NOMO-1 treated with dmso at 0.1 percent for 144 hours (cell line): ENCODE measurements at regions not wholly inside any gene's neighbourhood (a gene's known extent, or its start where the extent isn't known, plus 50 kb on each side); places are given as distances from the start of the nearest gene placed in this dataset.

Experiments
- DNase-seq: peaks from one replicate; lab custom pipeline; 2025; ENCODE audit not compliant: unreplicated experiment; lab: John Stamatoyannopoulos, UW

GRCh38 chr2:4455486-4456155 lies 752.2 kb downstream of the DCDC2C start:
- DNase-seq, result no peak

GRCh38 chr2:4464634-4465266 lies 761.4 kb downstream of the DCDC2C start:
- no peak for DNase-seq

- DNase-seq, result no peak
These were observed 762.3 kb downstream of the DCDC2C start for GRCh38 chr2:4465671-4466070.

- no peak for DNase-seq
These were observed 772.2 kb downstream of the DCDC2C start for GRCh38 chr2:4475618-4476017.

- no peak for DNase-seq
These were observed 779.7 kb downstream of the DCDC2C start for GRCh38 chr2:4483050-4483449.

- no peak for DNase-seq
These were observed 783.6 kb downstream of the DCDC2C start for GRCh38 chr2:4486971-4487370.

- no peak for DNase-seq
These were observed 796.1 kb downstream of the DCDC2C start for GRCh38 chr2:4499316-4500030.

GRCh38 chr2:4501525-4501924 lies 798.1 kb downstream of the DCDC2C start:
- no peak for DNase-seq

- DNase-seq, result no peak
These were observed 799.0 kb downstream of the DCDC2C start for GRCh38 chr2:4502230-4502843.

GRCh38 chr2:4507661-4508060 lies 804.3 kb downstream of the DCDC2C start:
- no peak for DNase-seq

GRCh38 chr2:4515871-4516761 lies 812.7 kb downstream of the DCDC2C start:
- DNase-seq, result no peak

- DNase-seq, result no peak
These were observed 815.2 kb downstream of the DCDC2C start for GRCh38 chr2:4518596-4518995.

GRCh38 chr2:4522498-4523421 lies 819.4 kb downstream of the DCDC2C start:
- DNase-seq, result no peak

GRCh38 chr2:4527416-4527815 lies 824.0 kb downstream of the DCDC2C start:
- no peak for DNase-seq

GRCh38 chr2:4528246-4528645 lies 824.9 kb downstream of the DCDC2C start:
- no peak for DNase-seq

GRCh38 chr2:4528773-4529172 lies 825.4 kb downstream of the DCDC2C start:
- DNase-seq, result no peak

- no peak for DNase-seq
These were observed 826.4 kb downstream of the DCDC2C start for GRCh38 chr2:4529738-4530137.

GRCh38 chr2:4530231-4530630 lies 826.9 kb downstream of the DCDC2C start:
- no peak for DNase-seq

GRCh38 chr2:4533806-4534205 lies 830.4 kb downstream of the DCDC2C start:
- no peak for DNase-seq

- no peak for DNase-seq
These were observed 835.7 kb downstream of the DCDC2C start for GRCh38 chr2:4539121-4539520.
